ENCODE measurements at regions not wholly inside any gene's neighbourhood (a gene's known extent, or its start where the extent isn't known, plus 50 kb on each side); places are given as distances from the start of the nearest gene placed in this dataset.
"Not testable (repeated sequence)": the region's sequence is repeated elsewhere in the genome, so short reads cannot be mapped to it uniquely, and the experiment has no call there.

DNA sequence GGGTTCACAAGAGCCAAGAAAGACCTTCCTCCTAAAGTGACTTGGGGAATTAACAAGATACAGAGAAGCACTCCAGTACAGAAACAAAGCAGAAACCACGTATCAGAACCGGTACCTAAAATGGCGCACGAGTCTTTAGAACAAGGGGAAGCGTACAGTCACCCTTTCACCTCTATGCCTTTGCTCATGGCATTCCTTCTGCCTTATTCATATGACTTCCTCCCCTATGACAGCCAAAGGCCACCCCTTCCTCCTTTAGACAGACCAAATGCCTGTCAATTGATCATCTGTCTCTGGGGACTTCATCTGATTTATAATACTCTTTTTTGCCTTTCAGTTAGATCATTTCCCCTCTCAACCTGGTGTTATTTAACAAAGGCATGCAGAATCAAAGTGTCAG is 89.5 kb upstream of the OSBPL8 start:
- in situ Hi-C loops (cut with MboI; ENCODE audit: low sequenced_read_pairs) = loop anchor here (25.0 kb wide), 1 partner anchor 138 kb away; no protein-coding TSS in a partner anchor

DNA sequence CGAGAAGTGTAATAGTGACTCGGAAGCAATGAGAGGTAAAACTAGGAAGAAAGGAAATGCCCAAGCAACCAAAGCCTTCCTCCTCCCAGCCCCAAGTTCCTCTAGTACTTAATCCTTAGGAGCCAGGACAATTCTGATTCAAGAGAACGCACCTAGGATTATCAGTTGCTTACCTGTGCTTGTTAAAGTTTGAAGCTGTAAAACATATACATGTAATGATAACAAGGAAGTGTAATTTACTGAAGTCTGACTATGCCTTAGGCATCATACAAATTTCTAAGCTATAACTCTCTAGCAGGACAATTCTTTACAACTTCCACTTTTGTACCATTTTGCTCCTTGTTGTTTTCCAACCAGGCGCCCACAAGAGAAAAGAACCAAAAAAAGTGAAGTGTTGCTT is 92.8 kb upstream of the OSBPL8 start:
- in situ Hi-C loops (cut with MboI; ENCODE audit: low sequenced_read_pairs) = no loop called here

DNA sequence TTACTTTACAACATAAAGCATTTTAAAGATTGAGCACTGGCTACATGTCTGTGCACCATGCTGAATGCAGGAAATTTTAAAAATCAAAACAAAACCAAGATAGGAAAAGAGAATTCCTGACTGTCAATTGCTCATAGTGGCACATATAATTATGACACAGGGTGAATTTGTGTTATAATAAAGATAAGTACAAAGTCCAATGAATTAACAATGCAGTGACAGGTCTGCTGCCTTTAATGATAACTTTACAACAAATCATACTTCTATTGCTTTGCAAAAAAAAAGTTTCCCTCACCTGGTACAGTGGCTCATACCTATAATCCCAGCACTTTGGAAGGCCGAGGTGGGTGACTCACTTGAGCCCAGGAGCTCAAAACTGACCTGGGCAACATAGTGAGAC is 93.8 kb upstream of the OSBPL8 start:
- in situ Hi-C loops (cut with MboI; ENCODE audit: low sequenced_read_pairs) = no loop called here

DNA sequence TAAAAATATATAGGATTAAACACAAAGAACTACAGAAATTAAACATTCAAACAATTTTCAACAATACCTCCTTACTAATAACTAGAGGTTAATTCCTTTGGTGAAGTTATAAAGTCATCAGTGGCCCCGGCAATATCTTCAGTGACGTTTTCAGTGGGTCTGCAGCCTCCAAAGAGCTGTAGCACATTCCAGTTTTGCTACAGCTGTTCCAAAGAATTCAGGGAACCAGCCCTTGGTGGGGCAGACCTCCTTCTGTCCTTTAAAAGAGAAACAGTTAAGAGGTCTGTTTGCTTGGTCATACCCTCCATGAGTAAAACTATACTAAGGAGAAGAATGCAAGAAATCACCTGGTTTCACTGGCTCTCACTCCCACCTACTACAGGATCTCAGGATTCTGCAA is 99.2 kb upstream of the ZDHHC17 start:
- in situ Hi-C loops (cut with MboI; ENCODE audit: low sequenced_read_pairs) = no loop called here

DNA sequence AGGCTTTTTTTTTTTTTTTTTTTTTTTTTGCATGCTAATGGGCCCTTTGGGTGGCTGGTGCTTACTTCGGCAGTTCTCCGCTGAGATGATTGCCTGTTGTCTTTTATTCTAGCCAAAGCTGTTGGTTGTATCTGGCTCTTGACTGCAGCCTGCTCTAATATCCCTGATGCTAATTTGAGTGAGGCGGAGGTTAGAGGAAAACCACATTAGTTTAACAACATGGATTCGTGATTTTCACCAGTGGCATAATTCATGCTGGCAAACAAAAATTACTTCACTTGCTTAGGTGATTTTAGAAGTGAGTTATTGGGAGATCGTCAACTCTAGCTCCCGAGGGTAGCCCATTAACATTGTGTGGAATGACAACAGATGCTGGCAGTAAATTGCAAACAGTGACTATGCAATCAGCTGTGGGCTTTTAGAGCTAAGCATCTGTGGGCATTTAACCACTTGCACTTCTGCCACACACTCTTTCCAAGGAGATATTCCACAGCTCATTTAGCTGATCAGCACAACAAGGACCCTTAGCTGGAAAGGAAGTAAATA is 97.6 kb upstream of the ZDHHC17 start:
- in situ Hi-C loops (cut with MboI; ENCODE audit: low sequenced_read_pairs) = no loop called here

DNA sequence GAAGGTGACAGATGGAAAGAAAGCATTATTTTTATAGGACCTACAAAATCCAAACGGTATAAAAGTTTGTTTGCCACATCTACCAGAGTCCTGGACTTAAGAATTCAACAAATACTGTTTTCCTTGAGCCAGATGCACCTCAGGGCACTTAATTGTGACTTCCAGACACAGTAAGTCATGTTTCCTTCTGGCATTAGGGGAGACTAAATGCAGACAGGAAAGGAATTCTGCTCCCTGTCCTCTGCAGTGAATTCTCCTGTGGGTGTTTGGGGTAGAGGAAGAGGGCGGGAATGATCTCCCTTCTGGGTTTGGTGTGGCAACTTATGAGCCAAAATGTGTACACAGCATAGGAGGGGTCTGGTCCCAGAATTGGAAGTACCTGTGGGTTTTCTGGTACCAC is 93.9 kb upstream of the ZDHHC17 start:
- in situ Hi-C loops (cut with MboI; ENCODE audit: low sequenced_read_pairs) = no loop called here

DNA sequence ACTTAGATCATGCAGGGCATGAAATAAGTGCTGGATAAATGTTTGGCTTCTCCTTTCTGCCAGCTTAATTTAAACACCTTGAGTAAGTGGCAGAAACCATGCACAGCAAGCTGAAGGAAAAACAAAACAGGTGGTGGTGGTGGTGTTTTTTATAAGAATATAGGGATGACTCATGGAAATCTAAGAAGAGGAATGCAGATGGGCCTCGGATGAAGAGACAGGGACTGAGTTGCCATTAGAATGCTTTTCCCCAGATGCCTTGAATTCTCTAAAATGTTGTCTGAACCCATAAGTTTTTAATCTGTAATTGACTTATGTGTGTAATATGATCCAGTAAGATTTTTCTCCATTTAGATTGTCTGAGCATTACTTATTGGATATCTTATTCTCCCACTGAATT is 93.1 kb upstream of the ZDHHC17 start:
- in situ Hi-C loops (cut with MboI; ENCODE audit: low sequenced_read_pairs) = no loop called here

DNA sequence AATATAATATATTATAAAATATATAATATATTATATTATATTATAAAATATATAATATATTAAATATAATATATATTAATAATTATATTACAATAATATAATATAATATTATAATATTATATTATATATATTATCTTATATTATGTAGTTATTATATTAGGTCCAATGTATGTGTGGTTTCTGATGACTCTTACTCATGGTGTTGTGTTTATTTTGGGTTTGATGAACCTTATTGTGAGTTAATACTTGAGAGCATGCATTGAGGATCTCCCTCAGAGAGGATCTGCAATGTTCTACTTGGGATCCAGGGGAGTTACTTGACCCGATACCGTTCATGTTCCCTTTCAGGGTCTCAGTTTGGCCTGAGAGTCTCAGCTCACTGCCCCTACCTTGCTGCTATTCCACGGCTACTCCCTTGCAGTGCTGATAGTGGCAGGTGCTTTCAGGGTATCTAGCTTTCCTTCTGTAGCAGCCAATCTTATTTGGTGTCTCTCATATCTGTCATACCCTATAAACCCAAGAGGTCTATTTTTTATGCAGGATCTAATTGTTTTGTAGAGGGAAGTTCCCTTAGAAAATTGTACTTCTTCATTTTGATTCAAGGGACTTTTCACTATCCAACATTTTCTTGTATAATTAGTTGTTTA is 89.1 kb upstream of the ZDHHC17 start:
- in situ Hi-C loops (cut with MboI; ENCODE audit: low sequenced_read_pairs) = no loop called here

DNA sequence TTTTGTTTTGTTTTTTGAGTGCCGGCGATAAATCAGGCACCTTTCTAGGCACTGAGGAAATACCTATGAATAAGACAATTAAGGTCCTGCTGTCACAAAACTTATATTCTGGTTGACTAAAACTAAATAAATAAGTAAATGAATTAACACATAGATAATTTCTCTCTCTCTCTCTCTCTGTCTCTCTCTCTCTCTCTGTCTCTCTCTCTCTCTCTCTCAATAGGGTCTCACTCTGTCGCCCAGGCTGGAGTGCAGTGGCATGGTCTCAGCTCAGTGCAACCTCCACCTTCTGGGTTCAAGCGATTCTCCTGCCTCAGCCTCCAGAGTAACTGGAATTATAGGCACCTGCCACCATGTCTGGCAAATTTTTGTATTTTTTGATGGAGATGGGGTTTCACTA is 87.7 kb upstream of the ZDHHC17 start:
- in situ Hi-C loops (cut with MboI; ENCODE audit: low sequenced_read_pairs) = not testable (repeated sequence)

DNA sequence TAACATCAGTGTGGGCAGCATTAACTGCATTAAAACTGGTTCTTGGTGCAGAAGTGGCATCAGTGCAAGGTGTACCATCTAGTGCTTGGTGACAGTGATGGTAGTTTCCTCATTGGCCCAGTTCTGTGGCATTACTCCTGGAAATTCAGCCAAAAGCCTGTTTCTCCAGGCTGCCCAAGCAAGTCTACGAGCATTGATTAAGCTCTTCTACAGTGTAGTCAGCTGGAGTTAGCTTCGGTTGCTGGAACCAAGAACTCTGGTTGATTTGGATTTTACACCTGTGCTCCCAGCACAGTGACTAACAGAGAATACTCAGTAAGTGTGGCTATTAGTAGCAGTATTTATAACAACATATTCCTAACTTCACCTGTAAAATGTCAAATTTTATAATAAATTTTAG is 84.9 kb upstream of the ZDHHC17 start:
- in situ Hi-C loops (cut with MboI; ENCODE audit: low sequenced_read_pairs) = no loop called here

DNA sequence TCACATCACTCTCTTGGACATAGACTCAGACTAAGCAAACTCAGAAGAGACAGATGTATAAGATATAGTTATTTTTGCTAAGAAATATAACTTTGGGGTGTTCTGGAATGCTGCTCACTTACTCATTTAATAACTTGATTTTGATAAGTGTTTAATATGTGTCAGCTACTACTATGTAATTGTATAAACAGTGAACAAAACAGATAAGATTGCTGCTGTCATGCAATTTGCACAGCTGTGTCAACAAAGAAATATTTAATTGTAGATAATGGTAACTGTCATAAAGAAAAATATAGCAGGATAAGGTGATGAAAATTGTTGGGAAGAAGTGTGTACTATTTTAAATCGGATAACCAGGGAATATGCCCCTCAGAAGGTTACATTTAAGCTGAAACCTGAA is 84.1 kb upstream of the ZDHHC17 start:
- in situ Hi-C loops (cut with MboI; ENCODE audit: low sequenced_read_pairs) = no loop called here

DNA sequence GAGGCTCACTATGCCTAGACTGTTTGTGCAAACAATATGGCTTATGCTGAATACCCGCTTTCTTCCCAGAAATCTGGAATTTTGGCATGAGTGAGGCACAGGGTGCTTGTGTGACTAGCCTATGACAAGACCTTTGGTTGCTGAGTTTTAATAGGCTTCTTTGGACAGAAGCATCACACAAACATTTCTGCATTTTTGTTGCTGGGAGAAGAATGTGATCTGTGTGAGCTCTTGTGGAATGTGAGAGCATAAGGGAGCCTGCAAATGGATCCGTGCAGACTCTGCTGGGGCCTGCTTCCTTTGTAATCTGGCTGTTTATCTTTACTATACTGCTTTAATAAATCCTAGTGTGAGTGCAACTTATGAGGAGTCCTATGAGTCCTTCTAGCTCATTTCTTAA is 83.0 kb upstream of the ZDHHC17 start:
- in situ Hi-C loops (cut with MboI; ENCODE audit: low sequenced_read_pairs) = no loop called here

DNA sequence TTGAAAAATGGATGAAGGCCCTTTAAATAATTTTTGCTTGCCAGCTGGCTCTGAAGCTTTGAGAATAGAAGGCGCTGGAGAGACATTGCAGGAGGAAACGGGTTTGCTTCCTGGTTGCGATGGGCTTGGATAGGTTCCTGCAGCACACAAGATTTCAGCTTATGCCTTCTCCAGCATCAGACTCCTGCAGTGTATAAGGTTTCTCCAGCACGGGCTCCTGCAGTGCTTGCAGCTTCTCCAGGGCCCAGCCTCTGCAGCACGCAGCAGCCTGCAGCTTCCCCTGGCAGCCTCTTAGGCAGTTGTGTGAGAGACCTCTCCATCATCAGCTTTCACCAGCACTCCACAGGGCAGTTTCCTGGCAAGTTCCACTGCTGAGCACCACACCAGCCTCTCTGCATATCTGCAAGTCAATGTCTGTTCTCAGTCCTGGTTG is 78.7 kb upstream of the ZDHHC17 start:
- in situ Hi-C loops (cut with MboI; ENCODE audit: low sequenced_read_pairs) = no loop called here

DNA sequence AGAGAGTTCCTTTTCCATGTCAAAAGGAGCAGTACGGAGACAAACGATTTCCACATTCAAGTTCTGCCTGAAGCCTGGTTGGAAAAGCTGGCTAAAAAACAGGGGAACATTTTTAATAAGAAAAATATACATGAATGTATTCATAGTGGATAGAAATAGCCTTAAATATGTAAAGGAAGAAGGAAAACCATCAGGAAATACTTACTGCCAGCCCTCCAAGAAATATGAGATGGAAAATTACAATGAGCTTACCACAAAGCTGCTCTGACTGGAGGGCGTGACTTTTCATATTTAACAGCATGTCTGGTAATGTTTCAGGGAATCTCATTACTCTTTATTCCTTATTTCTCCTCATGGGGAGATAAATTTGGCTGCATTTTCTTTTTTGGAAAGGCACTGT is 75.9 kb upstream of the ZDHHC17 start:
- in situ Hi-C loops (cut with MboI; ENCODE audit: low sequenced_read_pairs) = no loop called here

DNA sequence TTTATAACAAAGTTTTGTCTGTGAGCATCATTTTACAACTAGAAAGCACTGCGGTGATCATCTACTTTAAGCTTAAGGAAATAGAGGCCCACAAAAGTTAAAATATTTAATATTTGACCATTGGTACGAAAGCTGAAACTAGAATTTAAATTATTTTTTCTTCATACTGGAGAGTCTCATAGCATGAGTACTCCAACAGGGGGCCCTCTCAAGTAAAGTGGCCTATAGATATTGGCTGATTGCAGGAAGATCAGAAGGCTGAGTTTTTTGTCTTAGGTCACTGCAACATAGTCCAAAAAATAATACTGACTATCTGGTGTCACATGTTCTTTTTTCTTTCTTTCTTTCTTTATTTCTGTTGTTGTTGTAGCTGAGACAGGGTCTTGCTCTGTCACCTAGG is 75.3 kb upstream of the ZDHHC17 start:
- in situ Hi-C loops (cut with MboI; ENCODE audit: low sequenced_read_pairs) = no loop called here

DNA sequence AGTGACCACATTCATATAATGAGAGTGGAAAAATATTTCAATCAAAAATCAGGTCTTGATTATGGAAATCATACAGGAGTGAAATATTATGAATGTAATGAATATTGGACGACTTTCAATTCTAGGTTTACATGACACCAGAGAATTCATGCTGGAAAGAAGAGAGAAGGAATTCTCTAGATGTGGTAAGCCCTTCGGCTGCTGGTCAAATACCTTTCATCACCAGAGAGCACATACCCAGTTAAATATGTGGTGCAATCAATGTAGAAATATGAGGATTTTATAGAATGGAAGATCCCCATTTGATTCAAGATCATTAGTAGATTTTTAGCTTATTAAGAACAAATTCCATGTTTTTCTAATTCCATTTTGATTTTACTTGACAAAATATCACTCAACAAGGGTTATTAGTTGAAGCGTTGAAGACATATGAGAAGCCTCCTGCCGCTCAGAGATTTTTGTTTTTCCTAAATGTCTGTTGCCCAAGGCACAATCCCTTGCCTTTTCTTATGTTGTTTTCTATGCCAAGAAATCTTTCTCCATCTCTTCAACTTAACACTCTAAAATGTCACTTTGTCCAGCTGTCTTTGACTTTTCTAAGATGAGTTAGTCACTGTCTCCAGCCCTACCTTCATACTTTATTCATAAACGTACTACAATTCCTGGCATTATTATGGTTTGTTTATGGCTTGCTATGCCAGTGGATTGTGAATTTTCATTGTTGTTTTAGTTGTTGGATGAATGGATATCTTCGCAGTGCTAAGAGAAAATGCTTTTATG is 72.8 kb upstream of the ZDHHC17 start:
- in situ Hi-C loops (cut with MboI; ENCODE audit: low sequenced_read_pairs) = no loop called here

DNA sequence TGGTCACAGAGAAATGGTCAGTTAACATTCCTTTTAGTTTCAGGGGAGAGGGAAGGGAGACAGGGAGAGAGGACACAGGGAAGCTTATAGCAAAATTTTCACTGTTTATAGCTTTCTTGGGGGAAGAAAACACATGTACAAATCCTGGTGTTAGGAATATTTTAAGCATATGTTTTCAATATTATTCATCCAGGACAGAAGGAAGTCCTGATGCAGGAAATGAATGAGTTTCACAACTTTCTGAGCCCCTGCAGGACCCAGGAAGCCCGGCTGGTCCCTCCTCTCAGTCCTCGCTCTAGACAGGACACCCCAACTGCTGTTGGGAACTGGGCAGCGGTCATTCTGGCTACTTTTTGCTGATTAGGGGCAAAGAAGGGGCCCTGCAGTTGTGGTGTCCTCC is 71.1 kb upstream of the ZDHHC17 start:
- in situ Hi-C loops (cut with MboI; ENCODE audit: low sequenced_read_pairs) = no loop called here

DNA sequence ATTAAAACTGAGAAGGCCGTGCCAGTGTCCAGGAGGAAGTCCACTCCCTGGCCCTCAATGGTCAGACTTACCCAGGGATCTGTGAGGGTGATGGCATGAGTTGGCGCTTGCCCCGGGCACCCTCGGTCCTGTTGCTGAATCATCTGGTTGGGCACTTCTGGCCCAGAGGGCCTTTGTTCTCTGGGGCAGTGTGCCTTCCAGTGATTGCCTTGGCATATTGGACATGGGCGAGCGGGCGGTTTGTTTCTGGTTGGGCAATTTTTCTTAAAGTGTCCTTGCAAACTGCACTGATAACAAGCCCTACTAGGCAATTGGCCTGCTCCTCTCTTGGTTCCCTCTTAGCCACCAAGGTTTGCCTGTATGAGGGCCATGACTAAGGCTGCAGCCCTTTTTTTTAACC is 69.5 kb upstream of the ZDHHC17 start:
- in situ Hi-C loops (cut with MboI; ENCODE audit: low sequenced_read_pairs) = no loop called here

DNA sequence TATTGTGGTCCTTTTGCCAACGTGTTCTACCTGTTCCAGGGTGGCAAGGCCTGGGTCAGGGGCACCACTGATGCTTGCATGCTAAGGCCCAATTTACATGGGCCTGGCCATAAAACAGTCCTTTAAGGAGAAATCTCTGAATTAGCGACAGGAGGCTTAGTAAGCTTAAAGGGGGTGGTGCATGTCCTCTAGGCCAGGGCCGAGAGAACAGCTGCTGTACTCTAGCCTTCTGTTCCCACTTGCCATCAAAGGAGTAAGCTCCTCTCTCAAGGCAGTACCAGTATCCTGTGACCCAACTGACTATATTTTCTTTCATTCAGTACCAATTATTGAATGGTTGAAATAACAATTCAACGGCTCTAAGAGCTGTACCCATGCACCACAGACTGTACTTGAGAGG is 67.7 kb upstream of the ZDHHC17 start:
- in situ Hi-C loops (cut with MboI; ENCODE audit: low sequenced_read_pairs) = no loop called here

DNA sequence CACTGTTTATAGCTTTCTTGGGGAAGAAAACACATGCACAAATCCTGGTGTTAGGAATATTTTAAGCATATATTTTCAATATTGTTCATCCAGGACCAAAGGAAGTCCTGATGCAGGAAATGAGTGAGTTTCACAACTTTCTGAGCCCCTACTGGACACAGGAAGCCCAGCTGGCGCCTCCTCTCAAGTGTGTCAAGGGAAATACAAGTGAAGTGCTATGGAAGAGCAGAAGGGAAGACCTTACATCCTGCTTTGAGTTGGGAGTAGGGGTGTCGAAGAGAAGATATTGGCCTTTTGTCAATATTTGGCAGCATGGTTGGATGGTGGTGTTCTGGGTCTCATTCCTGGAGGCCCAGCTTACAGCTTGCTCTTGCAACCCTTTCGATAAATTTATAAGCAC is 66.1 kb upstream of the ZDHHC17 start:
- in situ Hi-C loops (cut with MboI; ENCODE audit: low sequenced_read_pairs) = no loop called here

DNA sequence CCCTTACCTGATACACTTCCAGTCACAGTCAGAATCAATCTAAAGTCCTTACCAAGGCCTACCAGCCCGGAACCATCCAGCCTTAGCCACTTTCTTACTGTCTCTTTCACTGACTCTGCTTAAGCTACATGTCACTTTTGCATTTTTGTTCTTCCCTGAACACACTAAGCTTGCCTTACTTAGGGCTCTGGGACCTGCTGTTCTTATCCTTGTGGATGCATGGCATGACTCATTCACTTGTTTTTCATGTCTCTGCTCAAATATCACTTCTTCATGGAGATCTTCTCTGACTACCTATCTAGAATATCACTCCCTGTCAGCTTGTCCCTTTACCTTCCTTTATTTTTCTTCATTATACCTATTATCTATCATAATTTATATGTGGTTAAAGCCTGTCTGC is 65.6 kb upstream of the ZDHHC17 start:
- in situ Hi-C loops (cut with MboI; ENCODE audit: low sequenced_read_pairs) = no loop called here

DNA sequence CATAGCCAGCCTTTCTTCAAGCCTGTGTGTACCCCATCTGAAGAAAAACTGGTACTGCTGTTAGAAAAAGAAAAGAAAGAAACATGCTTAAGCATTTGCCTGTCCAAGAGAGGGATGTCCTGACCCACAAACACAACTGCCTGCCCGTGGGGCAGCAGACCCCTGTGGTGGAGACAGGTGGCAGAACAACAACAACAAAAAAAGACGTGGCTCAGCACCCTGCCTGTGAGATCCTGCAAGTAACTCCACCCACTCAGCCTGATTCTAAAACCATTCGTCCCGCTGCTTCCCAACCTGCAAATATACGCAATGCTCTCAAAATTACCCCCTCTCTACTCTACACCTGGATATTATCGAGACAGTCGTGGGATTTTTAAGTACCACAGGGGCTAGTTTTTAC is 64.9 kb upstream of the ZDHHC17 start:
- in situ Hi-C loops (cut with MboI; ENCODE audit: low sequenced_read_pairs) = no loop called here

Data from hTERT RPE-1 (cell line).